ENCODE measurements at regions not wholly inside any gene's neighbourhood (a gene's known extent, or its start where the extent isn't known, plus 50 kb on each side); places are given as distances from the start of the nearest gene placed in this dataset.
"Not testable (repeated sequence)": the region's sequence is repeated elsewhere in the genome, so short reads cannot be mapped to it uniquely, and the experiment has no call there.

GRCh38 chr7:41449286-41449685 lies 253.6 kb downstream of the INHBA start:
- H3K4me3 Mint-ChIP-seq, result no peak overlapping the region
- H3K27me3 Mint-ChIP-seq (ENCODE audit: low read depth), result no peaks in the 10 kb centered on the region
- H3K4me1 Mint-ChIP-seq (ENCODE audit: low read depth), result no peaks in the 10 kb centered on the region
- DNase-seq, result no peak
- ATAC-seq, result no peak
- peaks cover 13% of the 10 kb centered on the region for H3K9me3 Mint-ChIP-seq
- no peaks in the 10 kb centered on the region for H3K36me3 Mint-ChIP-seq (ENCODE audit: insufficient read depth)

GRCh38 chr7:41448104-41448503 lies 254.8 kb downstream of the INHBA start:
- ATAC-seq (no peak), DNase-seq (no peak)
- H3K9me3 Mint-ChIP-seq, result peaks cover 6% of the 10 kb centered on the region
- no peaks in the 10 kb centered on the region for H3K27me3 Mint-ChIP-seq (ENCODE audit: low read depth)
- no peak overlapping the region for H3K4me3 Mint-ChIP-seq
- H3K4me1 Mint-ChIP-seq (ENCODE audit: low read depth), result no peaks in the 10 kb centered on the region
- no peaks in the 10 kb centered on the region for H3K36me3 Mint-ChIP-seq (ENCODE audit: insufficient read depth)

- Mint-ChIP-seq H3K4me1 (ENCODE audit: low read depth) (no peaks in the 10 kb centered on the region), H3K27me3 (ENCODE audit: low read depth) (no peaks in the 10 kb centered on the region), H3K4me3 (no peak overlapping the region), H3K9me3 (peaks cover 6% of the 10 kb centered on the region), H3K36me3 (ENCODE audit: insufficient read depth) (no peaks in the 10 kb centered on the region)
- ATAC-seq, result no peak
- DNase-seq, result no peak
Measured at GRCh38 chr7:41447450-41448042, 255.3 kb downstream of the INHBA start.

- no peaks in the 10 kb centered on the region for H3K27me3 Mint-ChIP-seq (ENCODE audit: low read depth)
- H3K36me3 Mint-ChIP-seq (ENCODE audit: insufficient read depth), result no peaks in the 10 kb centered on the region
- peaks cover 6% of the 10 kb centered on the region for H3K9me3 Mint-ChIP-seq
- no peak overlapping the region for H3K4me3 Mint-ChIP-seq
- ATAC-seq (no peak), DNase-seq (no peak)
- H3K4me1 Mint-ChIP-seq (ENCODE audit: low read depth), result no peaks in the 10 kb centered on the region
Measured at GRCh38 chr7:41446606-41447449, 256.1 kb downstream of the INHBA start.

GRCh38 chr7:41445946-41446345 lies 256.9 kb downstream of the INHBA start:
- Mint-ChIP-seq H3K9me3 (peaks cover 6% of the 10 kb centered on the region), H3K4me1 (ENCODE audit: low read depth) (no peaks in the 10 kb centered on the region), H3K4me3 (no peak overlapping the region), H3K27me3 (ENCODE audit: low read depth) (no peaks in the 10 kb centered on the region), H3K36me3 (ENCODE audit: insufficient read depth) (no peaks in the 10 kb centered on the region)
- DNase-seq (no peak), ATAC-seq (no peak)

GRCh38 chr7:41445432-41445831 lies 257.5 kb downstream of the INHBA start:
- no peak for ATAC-seq
- no peak for DNase-seq
- Mint-ChIP-seq H3K27me3 (ENCODE audit: low read depth) (no peaks in the 10 kb centered on the region), H3K9me3 (peaks cover 1% of the 10 kb centered on the region), H3K36me3 (ENCODE audit: insufficient read depth) (no peaks in the 10 kb centered on the region), H3K4me3 (no peak overlapping the region), H3K4me1 (ENCODE audit: low read depth) (no peaks in the 10 kb centered on the region)

GRCh38 chr7:41439515-41439879 lies 263.4 kb downstream of the INHBA start:
- DNase-seq (no peak), ATAC-seq (no peak)
- Mint-ChIP-seq H3K4me1 (ENCODE audit: low read depth) (no peaks in the 10 kb centered on the region), H3K27me3 (ENCODE audit: low read depth) (no peaks in the 10 kb centered on the region), H3K9me3 (peaks cover 5% of the 10 kb centered on the region), H3K4me3 (no peak overlapping the region), H3K36me3 (ENCODE audit: insufficient read depth) (no peaks in the 10 kb centered on the region)

- no peaks in the 10 kb centered on the region for H3K27me3 Mint-ChIP-seq (ENCODE audit: low read depth)
- no peak overlapping the region for H3K4me3 Mint-ChIP-seq
- no peaks in the 10 kb centered on the region for H3K36me3 Mint-ChIP-seq (ENCODE audit: insufficient read depth)
- no peak for DNase-seq
- no peaks in the 10 kb centered on the region for H3K4me1 Mint-ChIP-seq (ENCODE audit: low read depth)
- H3K9me3 Mint-ChIP-seq, result peaks cover 5% of the 10 kb centered on the region
- no peak for ATAC-seq
Measured at GRCh38 chr7:41438705-41439514, 264.0 kb downstream of the INHBA start.

- Mint-ChIP-seq H3K36me3 (ENCODE audit: insufficient read depth) (no peaks in the 10 kb centered on the region), H3K4me1 (ENCODE audit: low read depth) (no peaks in the 10 kb centered on the region), H3K9me3 (peaks cover 5% of the 10 kb centered on the region), H3K4me3 (no peak overlapping the region), H3K27me3 (ENCODE audit: low read depth) (no peaks in the 10 kb centered on the region)
- no peak for ATAC-seq
- no peak for DNase-seq
Measured at GRCh38 chr7:41437257-41438196, 265.4 kb downstream of the INHBA start.

- Mint-ChIP-seq H3K9me3 (peaks cover 14% of the 10 kb centered on the region), H3K4me1 (ENCODE audit: low read depth) (no peaks in the 10 kb centered on the region), H3K4me3 (no peak overlapping the region), H3K27me3 (ENCODE audit: low read depth) (no peaks in the 10 kb centered on the region), H3K36me3 (ENCODE audit: insufficient read depth) (no peaks in the 10 kb centered on the region)
- DNase-seq (no peak), ATAC-seq (no peak)
Measured at GRCh38 chr7:41436139-41436538, 266.8 kb downstream of the INHBA start.

GRCh38 chr7:41435020-41435419 lies 267.9 kb downstream of the INHBA start:
- not testable (repeated sequence) for H3K36me3 Mint-ChIP-seq (ENCODE audit: insufficient read depth); H3K27me3 Mint-ChIP-seq (ENCODE audit: low read depth); H3K4me1 Mint-ChIP-seq (ENCODE audit: low read depth); DNase-seq; H3K4me3 Mint-ChIP-seq; ATAC-seq
- H3K9me3 Mint-ChIP-seq, result peaks cover 22% of the 10 kb centered on the region

- Mint-ChIP-seq H3K4me1 (ENCODE audit: low read depth) (no peaks in the 10 kb centered on the region), H3K27me3 (ENCODE audit: low read depth) (no peaks in the 10 kb centered on the region), H3K9me3 (peaks cover 28% of the 10 kb centered on the region), H3K36me3 (ENCODE audit: insufficient read depth) (no peaks in the 10 kb centered on the region), H3K4me3 (no peak overlapping the region)
- no peak for ATAC-seq
- no peak for DNase-seq
Measured at GRCh38 chr7:41431671-41432070, 271.2 kb downstream of the INHBA start.

GRCh38 chr7:41428381-41428780 lies 274.5 kb downstream of the INHBA start:
- Mint-ChIP-seq H3K9me3 (peaks cover 29% of the 10 kb centered on the region), H3K36me3 (ENCODE audit: insufficient read depth) (no peaks in the 10 kb centered on the region)

GRCh38 chr7:41425926-41426325 lies 277.0 kb downstream of the INHBA start:
- H3K9me3 Mint-ChIP-seq, result peaks cover 20% of the 10 kb centered on the region
- no peaks in the 10 kb centered on the region for H3K4me1 Mint-ChIP-seq (ENCODE audit: low read depth)
- DNase-seq (no peak), ATAC-seq (no peak)
- H3K27me3 Mint-ChIP-seq (ENCODE audit: low read depth), result no peaks in the 10 kb centered on the region
- H3K4me3 Mint-ChIP-seq, result no peak overlapping the region
- H3K36me3 Mint-ChIP-seq (ENCODE audit: insufficient read depth), result no peaks in the 10 kb centered on the region

More at GRCh38 chr7:41428381-41428780, 274.5 kb downstream of the INHBA start:
- H3K27me3 Mint-ChIP-seq (ENCODE audit: low read depth), result no peaks in the 10 kb centered on the region
- no peak for ATAC-seq
- no peaks in the 10 kb centered on the region for H3K4me1 Mint-ChIP-seq (ENCODE audit: low read depth)
- DNase-seq, result no peak
- H3K4me3 Mint-ChIP-seq, result no peak overlapping the region

Measured in activated T-cell treated with anti-CD3 and anti-CD28 coated beads, Interleukin-2, amount 50 U/mL, for 4 hours (primary cell).